ENCODE measurements at regions not wholly inside any gene's neighbourhood (a gene's known extent, or its start where the extent isn't known, plus 50 kb on each side); places are given as distances from the start of the nearest gene placed in this dataset.
A peak's percentile ranks its signal among the peaks of the same experiment; 100 is the strongest.

GRCh38 chr6:93721386-93722048 is 302.2 kb upstream of the EPHA7 start:
- H3K9ac ChIP-seq (ENCODE audit: insufficient read depth, low read depth, low read length), result no peak overlapping the region
- H3K27ac ChIP-seq (ENCODE audit: extremely low read length, insufficient read depth, low read length), result no peak overlapping the region
- peaks cover 20% of the 10 kb centered on the region; the same call in 1 of the 2 replicates for H3K9me3 ChIP-seq (ENCODE audit: low read length)
- DNase-seq (ENCODE audit: low spot score) (peak; percentile 1), FAIRE-seq (no peak), ATAC-seq (peak; percentile 38; the same call in 2 of the 3 replicates)
- in situ Hi-C loops (cut with HindIII; ENCODE audit: extremely low pct_ligation_motif_present, low pct_unique_long_range_greater_than_20kb) (no loop called here), intact Hi-C loops (cut with micrococcal nuclease; ENCODE audit: unreplicated experiment) (no loop called here)
- H2AFZ ChIP-seq (ENCODE audit: low read length), result no peak overlapping the region
- ChIA-PET POLR2A (no interaction called here), CTCF (ENCODE audit: low intra/inter-chr PET ratio, low total read pairs) (no interaction called here)
- no peaks in the 10 kb centered on the region for H3K4me1 ChIP-seq (ENCODE audit: insufficient read depth, low read length)
- WGBS (ENCODE audit: low lambda C conversion rate), result 36% methylated on average over 3 of the region's 3 CpGs
- no peaks in the 10 kb centered on the region for H3K79me2 ChIP-seq (ENCODE audit: insufficient read depth, low read length)
- H3K4me2 ChIP-seq (ENCODE audit: low read depth, low read length), result no peak overlapping the region
- BruUV-seq (replicated peaks), result no TSS peak
- no peaks in the 10 kb centered on the region for H3K36me3 ChIP-seq (replicated peaks in 1 of 2; ENCODE audit: control insufficient read depth in 1 of 2, insufficient read depth in 2 of 2, low read length in 2 of 2)
- TF ChIP-seq ONECUT2 (CRISPR knock-in tag; IDR thresholded peaks at IDR 0.05), result no peak
- TF ChIP-seq ATF7 (IDR thresholded peaks at IDR 0.05), result no peak
- TF ChIP-seq ATF7 (CRISPR knock-in tag; IDR thresholded peaks at IDR 0.05), result no peak
- TF ChIP-seq STAG1 (CRISPR knock-in tag; IDR thresholded peaks at IDR 0.05), result peak; percentile 38
- TF ChIP-seq, protein P1, sequence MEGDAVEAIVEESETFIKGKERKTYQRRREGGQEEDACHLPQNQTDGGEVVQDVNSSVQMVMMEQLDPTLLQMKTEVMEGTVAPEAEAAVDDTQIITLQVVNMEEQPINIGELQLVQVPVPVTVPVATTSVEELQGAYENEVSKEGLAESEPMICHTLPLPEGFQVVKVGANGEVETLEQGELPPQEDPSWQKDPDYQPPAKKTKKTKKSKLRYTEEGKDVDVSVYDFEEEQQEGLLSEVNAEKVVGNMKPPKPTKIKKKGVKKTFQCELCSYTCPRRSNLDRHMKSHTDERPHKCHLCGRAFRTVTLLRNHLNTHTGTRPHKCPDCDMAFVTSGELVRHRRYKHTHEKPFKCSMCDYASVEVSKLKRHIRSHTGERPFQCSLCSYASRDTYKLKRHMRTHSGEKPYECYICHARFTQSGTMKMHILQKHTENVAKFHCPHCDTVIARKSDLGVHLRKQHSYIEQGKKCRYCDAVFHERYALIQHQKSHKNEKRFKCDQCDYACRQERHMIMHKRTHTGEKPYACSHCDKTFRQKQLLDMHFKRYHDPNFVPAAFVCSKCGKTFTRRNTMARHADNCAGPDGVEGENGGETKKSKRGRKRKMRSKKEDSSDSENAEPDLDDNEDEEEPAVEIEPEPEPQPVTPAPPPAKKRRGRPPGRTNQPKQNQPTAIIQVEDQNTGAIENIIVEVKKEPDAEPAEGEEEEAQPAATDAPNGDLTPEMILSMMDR (CRISPR knock-in tag; IDR thresholded peaks at IDR 0.05), result peak; percentile 39; the same call in 1 of the 2 replicates
- H3K27me3 ChIP-seq (ENCODE audit: control insufficient read depth in 1 of 2, insufficient read depth in 2 of 2, low read length in 2 of 2), result no peaks in the 10 kb centered on the region; a peak in 1 of 5 replicates
- H3K4me3 ChIP-seq (replicated peaks in 1 of 3; ENCODE audit: insufficient read depth in 1 of 3, low read depth in 2 of 3, low read length in 3 of 3), result no peak overlapping the region
- no peaks in the 10 kb centered on the region for H4K20me1 ChIP-seq (ENCODE audit: insufficient read depth, low read length)

DNA sequence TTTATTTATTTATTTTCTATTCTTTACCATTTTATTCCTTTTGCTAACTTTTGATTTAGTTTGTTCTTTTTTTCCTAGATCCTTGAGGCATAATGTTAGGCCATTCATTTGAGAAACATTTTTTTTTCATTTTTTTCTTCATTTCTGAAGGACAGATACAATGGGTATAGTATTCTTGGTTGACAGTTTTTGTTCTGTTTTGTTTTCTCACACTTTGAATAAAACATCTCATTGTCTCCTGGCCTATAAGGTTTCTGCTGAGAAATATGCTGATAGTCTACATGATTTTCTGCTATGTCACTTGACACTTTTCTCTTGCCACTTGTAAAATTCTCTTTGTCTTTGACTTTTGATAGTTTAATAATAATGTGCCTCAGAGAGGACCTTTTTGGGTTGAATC is 294.6 kb upstream of the EPHA7 start:
- ATAC-seq (no peak), FAIRE-seq (no peak), DNase-seq (ENCODE audit: low spot score) (no peak)
- H3K9ac ChIP-seq (ENCODE audit: insufficient read depth, low read depth, low read length), result no peak overlapping the region
- H3K4me2 ChIP-seq (ENCODE audit: low read depth, low read length), result no peak overlapping the region
- intact Hi-C loops (cut with micrococcal nuclease; ENCODE audit: unreplicated experiment), result no loop called here
- in situ Hi-C loops (cut with HindIII; ENCODE audit: extremely low pct_ligation_motif_present, low pct_unique_long_range_greater_than_20kb), result no loop called here
- ChIA-PET CTCF (ENCODE audit: low intra/inter-chr PET ratio, low total read pairs) (no interaction called here), POLR2A (no interaction called here)
- H3K27ac ChIP-seq (ENCODE audit: extremely low read length, insufficient read depth, low read length), result no peak overlapping the region
- no peaks in the 10 kb centered on the region for H3K27me3 ChIP-seq (ENCODE audit: control insufficient read depth in 1 of 2, insufficient read depth in 2 of 2, low read length in 2 of 2)
- no peak overlapping the region for H2AFZ ChIP-seq (ENCODE audit: low read length)
- no peaks in the 10 kb centered on the region for H3K4me1 ChIP-seq (ENCODE audit: insufficient read depth, low read length)
- H3K9me3 ChIP-seq (ENCODE audit: low read length), result peaks cover 73% of the 10 kb centered on the region
- H3K36me3 ChIP-seq (replicated peaks in 1 of 2; ENCODE audit: control insufficient read depth in 1 of 2, insufficient read depth in 2 of 2, low read length in 2 of 2), result no peaks in the 10 kb centered on the region
- no peaks in the 10 kb centered on the region for H3K79me2 ChIP-seq (ENCODE audit: insufficient read depth, low read length)
- no TSS peak for BruUV-seq (replicated peaks)
- no peak overlapping the region for H3K4me3 ChIP-seq (replicated peaks in 1 of 3; ENCODE audit: insufficient read depth in 1 of 3, low read depth in 2 of 3, low read length in 3 of 3)
- no peaks in the 10 kb centered on the region for H4K20me1 ChIP-seq (ENCODE audit: insufficient read depth, low read length)
- TF ChIP-seq ZNF512B (CRISPR knock-in tag; IDR thresholded peaks at IDR 0.05; ENCODE audit: borderline replicate concordance), result no peak
- TF ChIP-seq KAT7 (CRISPR knock-in tag; IDR thresholded peaks at IDR 0.05; ENCODE audit: borderline replicate concordance), result no peak
- TF ChIP-seq, protein P2, sequence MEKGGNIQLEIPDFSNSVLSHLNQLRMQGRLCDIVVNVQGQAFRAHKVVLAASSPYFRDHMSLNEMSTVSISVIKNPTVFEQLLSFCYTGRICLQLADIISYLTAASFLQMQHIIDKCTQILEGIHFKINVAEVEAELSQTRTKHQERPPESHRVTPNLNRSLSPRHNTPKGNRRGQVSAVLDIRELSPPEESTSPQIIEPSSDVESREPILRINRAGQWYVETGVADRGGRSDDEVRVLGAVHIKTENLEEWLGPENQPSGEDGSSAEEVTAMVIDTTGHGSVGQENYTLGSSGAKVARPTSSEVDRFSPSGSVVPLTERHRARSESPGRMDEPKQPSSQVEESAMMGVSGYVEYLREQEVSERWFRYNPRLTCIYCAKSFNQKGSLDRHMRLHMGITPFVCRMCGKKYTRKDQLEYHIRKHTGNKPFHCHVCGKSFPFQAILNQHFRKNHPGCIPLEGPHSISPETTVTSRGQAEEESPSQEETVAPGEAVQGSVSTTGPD (CRISPR knock-in tag; IDR thresholded peaks at IDR 0.05), result no peak
- TF ChIP-seq GPN1 (CRISPR knock-in tag; IDR thresholded peaks at IDR 0.05; ENCODE audit: borderline replicate concordance), result no peak
- no peak for TF ChIP-seq POGZ (CRISPR knock-in tag; IDR thresholded peaks at IDR 0.05)

Measured in HepG2 (cell line).